ENCODE measurements at regions not wholly inside any gene's neighbourhood (a gene's known extent, or its start where the extent isn't known, plus 50 kb on each side); places are given as distances from the start of the nearest gene placed in this dataset.

DNA sequence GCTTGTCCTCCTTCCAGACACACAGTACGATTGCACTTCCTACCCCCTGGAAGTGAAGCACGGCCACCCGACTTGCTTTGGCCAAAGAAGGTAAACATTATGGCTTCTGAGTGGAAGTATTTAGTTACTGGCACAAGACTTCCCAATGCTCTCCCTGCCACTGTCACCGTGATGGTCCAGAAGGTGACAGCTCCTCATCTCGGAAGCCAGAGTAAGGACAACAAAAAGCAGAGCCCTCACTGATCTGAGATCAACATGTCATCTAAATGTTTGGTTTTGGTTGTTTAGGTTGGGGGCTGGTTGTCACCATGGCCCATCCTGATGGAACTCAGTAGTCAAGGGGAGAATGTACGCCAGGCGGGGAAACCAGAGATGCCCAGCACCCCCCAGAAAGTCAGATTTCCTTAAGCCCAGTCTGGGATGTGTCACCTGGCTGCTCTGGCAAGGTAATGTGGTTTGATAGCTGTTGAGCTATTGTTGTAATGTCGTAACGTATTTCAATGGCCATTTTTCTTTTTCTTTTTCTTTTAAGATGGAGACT, 170.1 kb upstream of the ZNF536 start:
- Histone ChIP-seq H3K4me1 (no peaks in the 10 kb centered on the region), H3K36me3 (no peaks in the 10 kb centered on the region), H3K4me3 (no peak overlapping the region), H3K27me3 (no peaks in the 10 kb centered on the region), H3K27ac (no peak overlapping the region), H3K9me3 (replicated peaks) (no peaks in the 10 kb centered on the region)
- DNase-seq = no peak

DNA sequence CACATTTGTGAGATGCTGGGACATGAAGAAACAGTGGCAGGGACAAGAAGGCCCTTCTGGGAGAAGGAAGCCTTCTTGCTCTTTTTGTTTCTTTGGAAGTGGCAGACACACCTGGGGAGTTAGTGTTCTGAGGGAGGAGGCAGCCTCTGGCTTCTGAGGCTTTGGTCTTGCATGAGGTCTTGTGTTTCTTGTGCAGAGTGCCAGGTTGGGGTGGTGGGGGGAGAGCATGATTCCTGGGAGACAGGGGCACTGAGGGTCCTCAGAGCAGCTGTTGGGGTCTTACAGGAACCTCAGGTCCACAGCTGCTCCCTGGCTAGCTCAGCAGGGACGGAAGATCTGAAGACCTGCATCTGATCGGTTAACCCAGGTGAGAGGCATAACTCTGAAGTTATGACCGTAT, 167.5 kb upstream of the ZNF536 start:
- no peak overlapping the region for H3K27ac ChIP-seq
- no peaks in the 10 kb centered on the region for H3K36me3 ChIP-seq
- no peaks in the 10 kb centered on the region for H3K9me3 ChIP-seq (replicated peaks)
- H3K4me3 ChIP-seq = no peak overlapping the region
- no peaks in the 10 kb centered on the region for H3K4me1 ChIP-seq
- H3K27me3 ChIP-seq = no peaks in the 10 kb centered on the region
- no peak for DNase-seq

DNA sequence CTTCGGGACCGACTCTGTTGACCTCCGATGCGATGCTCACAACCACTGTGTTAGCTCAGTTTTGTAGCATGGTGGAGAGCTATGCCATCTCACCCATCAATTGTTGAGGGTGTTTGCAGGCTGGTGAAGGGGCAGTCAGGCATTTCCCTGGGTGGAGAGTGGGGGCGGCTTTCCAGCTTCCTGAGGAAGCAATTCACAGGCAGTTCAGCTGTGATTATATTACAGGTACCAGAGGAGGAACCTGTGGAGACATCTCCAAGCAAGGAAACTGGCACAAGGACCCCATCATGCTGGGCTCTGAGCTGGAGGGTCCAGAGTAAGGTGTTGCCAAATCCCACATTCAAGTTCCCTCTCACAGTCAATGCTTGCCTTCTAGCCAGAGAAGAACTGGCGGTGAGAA, 166.0 kb upstream of the ZNF536 start:
- Histone ChIP-seq H3K36me3 (no peaks in the 10 kb centered on the region), H3K27me3 (no peaks in the 10 kb centered on the region), H3K27ac (no peak overlapping the region), H3K9me3 (replicated peaks) (no peaks in the 10 kb centered on the region), H3K4me1 (no peaks in the 10 kb centered on the region), H3K4me3 (no peak overlapping the region)
- no peak for DNase-seq

DNA sequence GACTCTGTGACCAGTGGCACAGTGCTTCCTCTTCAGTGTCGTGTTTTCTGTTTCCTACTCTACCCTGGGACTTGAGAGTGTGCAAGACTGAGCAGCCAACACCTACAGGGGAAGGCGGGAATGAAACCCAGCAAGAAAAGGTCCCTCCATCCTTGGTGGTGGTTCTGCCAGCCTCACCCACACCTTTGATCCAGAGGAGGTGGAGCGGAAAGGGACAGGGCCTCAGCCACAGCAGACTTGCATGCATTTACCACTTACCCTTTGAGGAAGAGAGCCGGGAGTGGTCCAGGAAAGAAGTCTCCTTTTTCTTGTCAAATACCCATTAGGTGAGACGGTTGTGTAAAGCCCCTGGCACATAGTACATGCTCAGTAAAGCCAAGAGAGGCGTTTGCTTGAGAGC, 164.8 kb upstream of the ZNF536 start:
- no peaks in the 10 kb centered on the region for H3K9me3 ChIP-seq (replicated peaks)
- H3K27ac ChIP-seq = no peak overlapping the region
- no peaks in the 10 kb centered on the region for H3K4me1 ChIP-seq
- no peaks in the 10 kb centered on the region for H3K36me3 ChIP-seq
- no peaks in the 10 kb centered on the region for H3K27me3 ChIP-seq
- no peak overlapping the region for H3K4me3 ChIP-seq
- no peak for DNase-seq

DNA sequence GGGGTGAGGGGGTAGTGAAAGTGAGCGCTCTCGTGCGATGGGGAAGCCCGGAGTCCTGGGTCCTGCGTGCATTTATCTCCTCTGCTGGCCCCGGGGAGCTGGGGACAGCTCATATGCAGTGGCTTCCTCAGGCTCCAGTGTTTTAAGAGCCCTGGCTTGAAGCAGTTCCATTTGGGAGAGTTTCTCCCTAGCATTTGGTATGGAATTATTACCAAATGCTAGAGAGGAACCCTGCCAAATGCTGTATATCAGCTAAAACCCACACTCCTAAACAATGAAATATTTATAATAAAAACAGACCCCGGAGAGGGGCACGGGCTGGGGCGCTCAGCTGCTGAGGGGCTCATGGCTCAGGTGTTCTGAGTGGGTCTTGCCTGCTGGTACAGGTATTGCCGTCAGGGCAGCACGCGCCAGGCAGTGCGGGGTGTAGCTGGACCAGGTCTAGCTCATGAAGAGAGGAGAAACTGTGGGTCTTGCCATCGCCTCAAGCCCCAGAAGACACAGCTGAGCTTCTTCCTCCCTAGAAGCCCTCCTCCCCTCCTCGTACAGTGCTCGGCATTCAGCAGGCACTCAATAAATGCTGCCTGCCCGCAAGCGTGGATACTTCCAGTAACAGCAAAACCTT, 163.6 kb upstream of the ZNF536 start:
- no peaks in the 10 kb centered on the region for H3K36me3 ChIP-seq
- no peak for DNase-seq
- no peak overlapping the region for H3K27ac ChIP-seq
- no peaks in the 10 kb centered on the region for H3K27me3 ChIP-seq
- no peaks in the 10 kb centered on the region for H3K4me1 ChIP-seq
- H3K9me3 ChIP-seq (replicated peaks) = no peaks in the 10 kb centered on the region
- no peak overlapping the region for H3K4me3 ChIP-seq

DNA sequence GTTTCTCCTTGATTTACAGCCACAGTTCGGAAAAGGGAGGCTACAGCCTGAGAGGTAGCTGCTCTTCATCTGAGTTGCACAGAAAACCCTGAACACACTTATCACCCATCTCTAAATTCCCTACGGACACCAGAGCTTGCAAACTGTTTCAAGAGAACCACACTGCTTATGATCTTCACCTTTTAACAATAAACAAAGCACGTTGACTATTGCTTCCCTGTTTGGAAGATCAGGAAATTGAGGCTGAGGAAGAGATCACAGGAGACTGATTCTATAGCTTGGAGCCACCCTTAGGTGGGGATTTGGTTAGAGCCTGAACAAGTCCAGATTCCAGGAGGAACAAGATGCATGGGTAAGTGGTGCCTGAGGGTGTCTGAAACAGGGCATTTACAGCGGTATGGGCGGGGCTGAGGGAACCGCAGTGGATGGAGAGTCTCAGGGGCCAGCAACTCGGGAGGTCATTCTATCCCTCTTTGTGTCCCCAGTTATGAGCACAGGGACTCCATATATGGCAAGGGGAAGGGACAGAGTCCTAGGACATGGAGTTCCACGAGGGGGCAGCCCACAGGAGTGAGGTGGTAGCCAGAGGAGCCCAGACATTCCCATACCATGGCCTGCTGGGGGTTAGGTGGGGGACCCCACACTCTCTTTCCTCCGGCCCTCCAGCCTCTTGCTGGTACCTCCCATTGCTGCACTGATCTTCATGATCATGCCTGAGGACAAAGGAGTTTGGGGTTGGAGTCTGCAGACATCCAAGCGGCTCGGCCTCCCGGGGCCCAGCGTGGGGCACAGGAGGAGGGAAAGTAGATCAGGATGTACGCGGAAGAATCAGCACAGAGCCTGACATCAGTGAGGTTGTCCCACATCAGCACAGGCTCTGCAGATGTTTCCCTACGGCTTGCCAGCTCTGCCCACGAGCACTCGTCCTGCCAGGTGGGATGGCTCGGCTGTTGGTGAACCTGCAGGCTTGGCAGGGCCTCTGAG, 162.3 kb upstream of the ZNF536 start:
- no peak overlapping the region for H3K27ac ChIP-seq
- peak; percentile 24 to 57 for DNase-seq
- H3K9me3 ChIP-seq (replicated peaks) = no peaks in the 10 kb centered on the region
- H3K4me3 ChIP-seq = no peak overlapping the region
- H3K36me3 ChIP-seq = no peaks in the 10 kb centered on the region
- H3K4me1 ChIP-seq = no peaks in the 10 kb centered on the region; the same call in 1 of the 2 replicates
- H3K27me3 ChIP-seq = no peaks in the 10 kb centered on the region

DNA sequence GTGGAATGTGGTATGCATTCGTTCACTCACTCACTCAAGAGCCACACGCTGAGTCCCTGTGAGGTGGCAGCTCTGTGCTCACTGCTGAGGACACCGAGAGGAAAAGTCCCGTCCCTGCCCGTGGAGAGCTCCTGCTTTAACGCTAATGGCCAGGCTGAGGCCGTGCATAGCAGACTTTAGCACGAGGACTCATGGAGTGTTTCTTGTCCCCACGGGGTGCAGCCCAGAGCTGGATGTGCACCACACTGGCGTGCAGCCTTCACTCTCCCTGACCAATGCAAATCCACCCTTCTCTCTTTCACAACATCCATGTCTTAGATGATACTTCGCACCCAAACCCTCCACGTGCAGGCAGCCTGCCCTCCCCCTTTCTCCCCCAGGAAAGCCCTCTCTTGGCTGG, 159.6 kb upstream of the ZNF536 start:
- no peak for DNase-seq

DNA sequence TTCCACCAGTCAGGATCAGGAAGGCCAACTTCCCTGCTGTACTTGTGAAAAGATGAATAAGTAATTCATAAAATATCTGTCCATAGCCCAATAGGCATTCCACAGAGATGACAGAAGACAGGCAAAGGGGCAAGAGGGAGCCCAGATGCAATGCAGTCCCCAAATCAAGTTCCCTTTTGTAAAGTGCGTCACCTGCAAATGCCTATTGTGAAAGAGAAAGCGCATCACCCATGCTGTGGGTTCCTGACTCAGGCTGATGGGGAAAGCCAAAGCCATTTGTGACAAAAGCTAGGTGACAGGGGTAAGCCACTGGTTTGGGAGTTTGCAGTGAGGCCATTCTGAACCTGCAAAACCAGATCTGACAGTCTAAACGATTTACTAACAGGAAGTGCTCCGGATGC, 157.5 kb upstream of the ZNF536 start:
- Histone ChIP-seq H3K4me3 (no peak overlapping the region), H3K36me3 (no peaks in the 10 kb centered on the region), H3K27me3 (no peaks in the 10 kb centered on the region), H3K27ac (no peak overlapping the region), H3K4me1 (no peaks in the 10 kb centered on the region; the same call in 1 of the 2 replicates), H3K9me3 (replicated peaks) (no peaks in the 10 kb centered on the region)
- DNase-seq = no peak

More for the DNA sequence above, 159.6 kb upstream of the ZNF536 start:
- H3K4me3 ChIP-seq = no peak overlapping the region
- H3K27ac ChIP-seq = no peak overlapping the region
- H3K9me3 ChIP-seq (replicated peaks) = no peaks in the 10 kb centered on the region
- H3K36me3 ChIP-seq = no peaks in the 10 kb centered on the region
- no peaks in the 10 kb centered on the region; the same call in 1 of the 2 replicates for H3K4me1 ChIP-seq
- no peaks in the 10 kb centered on the region for H3K27me3 ChIP-seq

DNA sequence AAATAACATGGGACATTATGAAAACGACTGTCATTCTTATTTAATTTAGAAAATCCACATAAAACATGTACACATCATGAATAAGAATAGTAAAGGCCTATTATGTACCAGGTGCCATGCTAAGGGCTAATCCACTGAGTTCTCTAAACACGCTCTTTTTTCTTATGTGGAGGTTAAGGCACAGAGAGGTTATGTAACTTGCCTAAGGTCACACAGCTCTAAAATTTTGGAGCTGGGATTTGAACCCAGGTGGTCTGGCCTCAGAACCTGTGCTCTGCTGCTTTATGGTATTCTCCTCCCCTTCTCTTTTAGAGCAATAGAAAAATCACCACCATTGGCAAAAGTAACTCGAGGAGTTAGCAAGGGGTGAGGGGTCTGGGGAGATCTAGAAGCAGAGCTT, 156.9 kb upstream of the ZNF536 start:
- no peaks in the 10 kb centered on the region for H3K27me3 ChIP-seq
- H3K27ac ChIP-seq = no peak overlapping the region
- H3K4me1 ChIP-seq = no peaks in the 10 kb centered on the region; the same call in 1 of the 2 replicates
- no peak for DNase-seq
- H3K36me3 ChIP-seq = no peaks in the 10 kb centered on the region
- no peak overlapping the region for H3K4me3 ChIP-seq
- H3K9me3 ChIP-seq (replicated peaks) = no peaks in the 10 kb centered on the region

DNA sequence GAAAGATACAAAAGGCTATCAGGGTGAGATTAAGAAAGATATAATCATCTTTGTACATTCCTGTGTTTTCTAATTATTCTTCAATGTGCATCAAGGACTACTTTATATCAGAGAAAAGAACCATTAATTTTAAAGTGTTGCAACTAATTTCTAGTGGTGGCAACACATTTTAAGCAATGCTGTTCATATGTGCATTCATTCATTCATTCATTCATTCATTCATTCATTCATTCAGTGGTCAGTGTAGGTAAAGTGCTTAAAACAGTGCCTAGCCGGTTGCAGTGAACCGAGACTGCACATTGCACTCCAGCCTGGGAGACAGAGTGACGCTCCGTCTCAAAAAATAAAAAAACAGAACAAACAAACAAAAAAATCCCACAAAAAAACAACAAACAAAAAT, 155.7 kb upstream of the ZNF536 start:
- Histone ChIP-seq H3K27ac (no peak overlapping the region), H3K9me3 (replicated peaks) (no peaks in the 10 kb centered on the region), H3K4me3 (no peak overlapping the region), H3K36me3 (no peaks in the 10 kb centered on the region), H3K27me3 (no peaks in the 10 kb centered on the region), H3K4me1 (no peaks in the 10 kb centered on the region; the same call in 1 of the 2 replicates)
- DNase-seq = no peak

DNA sequence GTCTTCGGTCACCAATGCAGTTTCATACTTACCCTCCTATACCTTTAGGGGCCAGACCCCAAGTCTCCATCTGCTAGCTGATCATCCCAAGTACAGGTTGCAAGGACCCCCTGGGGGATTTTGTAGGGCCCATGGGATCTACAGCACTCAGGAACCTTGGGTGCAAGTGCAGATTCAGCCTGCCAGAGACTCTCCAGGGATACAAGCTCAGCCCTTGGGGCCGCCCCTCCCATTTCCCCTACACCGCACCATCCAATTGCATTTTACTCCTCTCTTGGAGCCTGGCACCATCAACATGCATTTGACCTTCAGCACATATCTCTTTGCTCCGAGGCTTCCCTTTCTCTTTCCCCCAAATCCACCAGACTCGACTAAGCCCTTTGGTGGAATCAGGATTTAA, 154.7 kb upstream of the ZNF536 start:
- Histone ChIP-seq H3K27ac (no peak overlapping the region), H3K4me3 (no peak overlapping the region), H3K9me3 (replicated peaks) (no peaks in the 10 kb centered on the region), H3K4me1 (no peaks in the 10 kb centered on the region; the same call in 1 of the 2 replicates), H3K36me3 (no peaks in the 10 kb centered on the region), H3K27me3 (no peaks in the 10 kb centered on the region)
- no peak for DNase-seq

DNA sequence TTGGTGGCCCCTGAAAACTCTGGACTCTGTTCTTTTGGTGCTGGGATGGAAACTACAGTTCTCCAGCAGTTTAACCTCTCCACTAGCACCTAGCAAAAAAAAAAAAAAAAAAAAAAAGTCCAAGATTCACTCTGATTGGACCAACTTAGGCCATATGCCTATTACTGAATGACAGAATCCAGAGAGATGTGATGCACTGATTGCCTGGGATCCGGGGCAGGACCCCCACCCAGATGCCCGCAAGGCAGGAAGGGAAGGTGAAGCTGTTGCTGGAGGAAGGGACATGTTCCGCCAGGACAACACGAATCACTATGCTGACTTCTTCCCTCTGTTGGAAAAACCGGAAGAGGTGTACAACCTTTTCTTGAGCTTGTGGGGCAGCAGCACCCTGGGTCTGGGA, 152.5 kb upstream of the ZNF536 start:
- DNase-seq = no peak
- Histone ChIP-seq H3K36me3 (no peaks in the 10 kb centered on the region), H3K9me3 (replicated peaks) (no peaks in the 10 kb centered on the region)

DNA sequence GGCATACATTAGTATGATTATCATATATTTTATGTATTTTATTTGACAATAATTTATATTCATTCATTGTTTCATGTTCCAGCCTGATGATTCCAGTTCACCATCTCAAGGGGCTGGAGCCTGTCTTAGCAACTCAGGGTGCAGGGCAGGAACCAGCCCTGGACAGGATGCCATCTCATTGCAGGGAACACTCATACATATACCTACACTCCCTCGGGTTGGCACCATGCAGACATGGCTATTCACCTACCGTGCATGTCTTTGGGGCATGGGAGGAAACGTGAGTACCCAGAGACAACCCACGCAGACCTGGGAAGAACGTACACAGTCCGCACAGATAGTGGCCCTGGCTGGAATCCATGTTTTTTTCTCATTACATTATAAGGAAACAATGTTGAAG, 151.0 kb upstream of the ZNF536 start:
- H3K9me3 ChIP-seq (replicated peaks) = no peaks in the 10 kb centered on the region
- no peaks in the 10 kb centered on the region for H3K36me3 ChIP-seq
- no peak for DNase-seq
- no peak overlapping the region for H3K27ac ChIP-seq
- no peaks in the 10 kb centered on the region for H3K27me3 ChIP-seq
- H3K4me3 ChIP-seq = no peak overlapping the region
- peaks cover 4% of the 10 kb centered on the region; the same call in 1 of the 2 replicates for H3K4me1 ChIP-seq

More for the DNA sequence above, 152.5 kb upstream of the ZNF536 start:
- Histone ChIP-seq H3K4me3 (no peak overlapping the region), H3K27me3 (no peaks in the 10 kb centered on the region), H3K27ac (no peak overlapping the region), H3K4me1 (peaks cover 4% of the 10 kb centered on the region)

DNA sequence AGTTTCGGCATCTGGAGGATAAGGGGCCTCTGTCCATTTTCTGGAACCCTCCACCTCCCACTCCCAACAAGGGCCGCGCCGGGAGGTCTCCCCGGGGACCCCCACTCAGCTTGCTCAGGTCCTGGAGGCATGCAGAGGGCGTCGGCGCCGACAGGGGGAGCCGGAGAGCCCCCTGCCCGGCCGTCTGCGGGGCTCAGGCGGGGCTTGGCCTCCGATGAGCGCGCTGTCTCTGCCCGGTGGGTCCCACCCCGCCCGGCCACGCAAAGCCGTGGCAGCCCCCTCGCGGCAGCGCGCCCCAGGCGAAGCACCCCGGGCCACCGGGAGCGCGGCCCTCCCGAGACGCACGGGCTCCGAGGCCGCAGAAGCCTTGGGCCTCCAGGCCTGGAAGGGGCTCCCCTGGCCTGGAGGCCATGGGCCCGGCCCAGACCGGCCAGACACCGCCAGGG, 149.7 kb upstream of the ZNF536 start:
- H3K4me3 ChIP-seq = no peak overlapping the region

More for the DNA sequence above, 149.7 kb upstream of the ZNF536 start:
- Histone ChIP-seq H3K36me3 (no peaks in the 10 kb centered on the region), H3K9me3 (replicated peaks) (no peaks in the 10 kb centered on the region), H3K4me1 (peaks cover 4% of the 10 kb centered on the region; the same call in 1 of the 2 replicates), H3K27ac (no peak overlapping the region), H3K27me3 (no peaks in the 10 kb centered on the region)
- DNase-seq = no peak

Measured in SJCRH30 (cell line).